ENCODE measurements at regions not wholly inside any gene's neighbourhood (a gene's known extent, or its start where the extent isn't known, plus 50 kb on each side); places are given as distances from the start of the nearest gene placed in this dataset.
A peak's percentile ranks its signal among the peaks of the same experiment; 100 is the strongest.

DNA sequence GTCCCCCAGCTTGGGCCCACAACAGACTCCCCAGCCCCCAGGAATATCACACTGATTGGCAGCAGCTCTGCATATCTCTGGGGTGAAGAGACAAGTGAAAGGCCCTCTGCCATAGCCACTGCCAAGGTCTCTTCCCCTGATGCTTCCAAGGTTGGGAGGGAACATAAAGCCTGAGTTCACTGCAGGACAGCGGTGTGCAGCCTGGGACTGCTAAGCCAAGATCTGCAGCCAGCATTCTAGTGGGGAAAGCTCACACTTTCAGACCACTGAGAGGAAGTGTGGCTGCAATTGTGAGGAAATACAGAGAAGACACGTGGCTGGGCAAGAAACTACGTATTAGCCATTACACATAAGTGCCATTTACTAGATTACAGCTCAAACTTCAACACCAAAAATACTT, 100.7 kb downstream of the MAIP1 start:
- no peak for DNase-seq

- no peak for DNase-seq
Measured at GRCh38 chr2:200063155-200063554, 107.8 kb downstream of the MAIP1 start.

DNA sequence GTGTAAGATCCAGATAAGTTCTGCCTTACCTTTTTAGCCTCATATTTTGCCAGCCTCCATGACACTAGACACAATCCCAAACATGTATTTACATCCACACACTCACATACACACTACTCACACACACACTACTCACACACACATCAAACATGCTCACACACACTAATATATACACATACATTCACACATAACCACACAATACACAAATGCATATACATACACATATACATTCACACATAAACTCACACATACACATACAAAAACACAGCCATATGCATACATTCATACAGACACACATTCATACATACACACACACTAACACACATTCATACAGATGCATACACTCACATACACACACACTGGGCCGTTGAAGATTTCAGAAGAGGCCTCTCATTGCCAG, 109.5 kb downstream of the MAIP1 start:
- no peak for DNase-seq

- no peak for DNase-seq
Measured at GRCh38 chr2:200065477-200065876, 110.1 kb downstream of the MAIP1 start.

DNA sequence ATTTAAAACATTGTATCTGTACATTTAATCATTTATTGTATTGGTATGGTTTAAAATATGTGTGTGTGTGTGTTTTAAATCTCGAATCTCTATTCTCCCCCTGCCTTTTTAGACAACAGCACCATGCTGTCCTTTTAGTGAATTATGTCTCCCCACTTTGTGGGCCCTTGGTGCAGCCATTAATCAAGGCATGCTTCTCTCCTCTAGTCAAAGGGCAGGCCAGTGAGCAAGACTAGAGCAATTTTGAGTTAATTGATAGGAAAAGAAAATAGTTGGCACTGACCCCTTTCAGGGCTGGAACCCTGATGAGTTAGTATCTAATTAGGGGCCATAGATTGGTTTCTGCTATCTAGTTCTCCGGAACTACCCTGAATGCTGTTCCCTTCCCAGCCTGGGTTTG, 111.0 kb downstream of the MAIP1 start:
- DNase-seq, result no peak

DNA sequence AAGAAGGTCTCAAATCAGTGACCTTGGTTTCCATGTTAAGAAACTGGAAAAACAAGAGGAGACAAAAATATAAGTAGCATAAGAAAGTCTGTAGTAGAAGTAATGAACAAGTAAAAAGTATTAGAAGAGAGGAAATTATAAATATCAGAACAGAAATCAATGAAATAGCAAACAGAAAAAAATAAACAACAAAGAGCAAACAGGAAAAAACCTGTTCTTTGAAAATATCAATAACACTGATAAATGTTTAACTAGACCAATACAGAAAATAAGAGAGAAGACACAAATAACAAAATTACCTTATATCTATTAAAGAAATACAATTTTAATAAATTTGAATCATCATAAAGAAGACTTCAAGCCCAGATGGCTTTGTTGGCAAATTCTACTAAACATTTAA, 113.3 kb downstream of the MAIP1 start:
- DNase-seq, result no peak

DNA sequence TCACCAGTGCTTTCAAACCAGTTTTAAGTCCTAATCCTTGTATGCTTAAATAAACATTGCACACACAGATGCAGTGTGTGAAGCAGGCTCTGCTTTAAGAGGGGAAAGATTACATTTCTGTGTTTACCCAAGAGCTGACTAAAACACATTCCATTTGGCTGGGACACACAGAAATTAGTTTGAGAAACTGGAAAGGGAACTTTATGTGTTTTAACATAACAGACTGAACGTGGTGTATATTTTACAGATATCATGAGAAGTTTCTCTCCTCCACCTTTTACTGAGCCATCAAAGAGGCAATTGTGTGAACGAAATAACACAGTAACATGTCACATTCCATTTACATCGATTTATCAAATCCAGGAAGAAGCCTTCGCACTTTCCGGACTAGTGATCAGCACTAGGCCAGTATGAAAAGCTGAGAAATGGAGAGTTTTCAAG, 121.8 kb downstream of the MAIP1 start:
- no peak for DNase-seq

GRCh38 chr2:200077838-200078237, 122.5 kb downstream of the MAIP1 start:
- DNase-seq, result no peak

- DNase-seq, result no peak
Measured at GRCh38 chr2:200079356-200079755, 124.0 kb downstream of the MAIP1 start.

DNA sequence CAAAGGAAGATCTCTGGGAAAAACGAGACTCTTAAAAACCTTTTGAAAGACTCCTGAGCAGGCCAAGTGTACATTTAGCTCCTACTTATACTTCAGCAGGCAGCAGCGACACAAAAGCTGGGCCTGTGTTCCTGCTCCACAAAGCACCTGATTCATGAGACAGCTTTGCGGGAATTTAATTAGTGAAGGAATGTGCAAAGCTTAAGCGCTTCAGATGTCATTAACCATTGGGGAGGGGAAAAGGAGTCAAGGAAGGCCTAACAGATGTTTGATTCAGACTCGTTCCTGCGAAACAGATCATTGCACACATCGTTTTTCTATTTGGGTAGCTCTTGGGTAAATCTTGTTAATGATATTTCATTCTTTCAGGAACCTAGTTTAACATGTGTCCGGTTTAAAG, 125.9 kb downstream of the MAIP1 start:
- peak; percentile 21 for DNase-seq

- no peak for DNase-seq
Measured at GRCh38 chr2:200081811-200082210, 126.4 kb downstream of the MAIP1 start.

DNA sequence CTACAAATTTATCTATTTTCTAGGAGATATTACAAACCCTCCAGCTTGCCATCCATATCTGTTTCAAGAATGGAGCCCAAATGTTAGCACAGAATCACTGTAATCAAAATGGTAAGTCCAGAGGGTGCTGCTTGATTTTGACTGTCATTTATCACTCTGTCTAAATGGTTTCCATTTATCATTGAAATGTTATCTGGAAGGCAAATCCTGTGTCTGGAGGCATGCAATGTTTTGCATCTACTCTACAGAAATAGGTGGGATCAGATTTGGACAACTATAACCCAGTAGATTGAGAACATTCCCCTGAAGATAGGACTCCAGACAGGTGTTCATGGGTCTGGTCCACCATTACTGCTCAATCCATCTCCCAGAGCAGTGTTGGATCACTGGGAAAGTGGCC, 128.7 kb downstream of the MAIP1 start:
- no peak for DNase-seq

DNA sequence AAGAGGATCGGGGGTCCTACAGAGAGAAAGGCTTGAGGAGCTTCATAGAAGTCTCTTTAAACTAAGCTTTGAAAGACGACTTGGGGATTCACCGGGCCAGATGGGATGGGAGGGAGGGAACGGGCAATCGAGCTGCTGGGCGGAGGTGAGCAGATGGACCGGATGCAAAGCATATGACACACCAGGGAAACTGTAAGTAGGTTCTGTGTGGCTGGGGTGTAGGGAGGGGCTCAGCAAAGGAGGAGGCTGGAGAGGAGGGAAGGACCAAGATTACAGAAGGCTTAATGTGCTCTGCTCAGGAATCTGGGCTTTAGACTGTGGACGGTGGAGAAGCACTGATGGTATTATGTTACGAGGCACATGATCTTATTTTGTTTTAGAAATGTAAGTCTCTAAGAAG, 131.5 kb downstream of the MAIP1 start:
- DNase-seq, result peak; percentile 33

- DNase-seq, result no peak
Measured at GRCh38 chr2:200087451-200087850, 132.1 kb downstream of the MAIP1 start.

GRCh38 chr2:200089040-200089755, 133.8 kb downstream of the MAIP1 start:
- no peak for DNase-seq

GRCh38 chr2:200089756-200090109, 134.4 kb downstream of the MAIP1 start:
- DNase-seq, result peak; percentile 9

GRCh38 chr2:200090683-200091082, 135.3 kb downstream of the MAIP1 start:
- DNase-seq, result peak; percentile 12

- peak; percentile 9 for DNase-seq
Measured at GRCh38 chr2:200091126-200091525, 135.7 kb downstream of the MAIP1 start.

GRCh38 chr2:200092235-200092634, 136.9 kb downstream of the MAIP1 start:
- no peak for DNase-seq

GRCh38 chr2:200095436-200095835, 140.1 kb downstream of the MAIP1 start:
- DNase-seq, result no peak

- no peak for DNase-seq
Measured at GRCh38 chr2:200099256-200099655, 143.9 kb downstream of the MAIP1 start.

DNA sequence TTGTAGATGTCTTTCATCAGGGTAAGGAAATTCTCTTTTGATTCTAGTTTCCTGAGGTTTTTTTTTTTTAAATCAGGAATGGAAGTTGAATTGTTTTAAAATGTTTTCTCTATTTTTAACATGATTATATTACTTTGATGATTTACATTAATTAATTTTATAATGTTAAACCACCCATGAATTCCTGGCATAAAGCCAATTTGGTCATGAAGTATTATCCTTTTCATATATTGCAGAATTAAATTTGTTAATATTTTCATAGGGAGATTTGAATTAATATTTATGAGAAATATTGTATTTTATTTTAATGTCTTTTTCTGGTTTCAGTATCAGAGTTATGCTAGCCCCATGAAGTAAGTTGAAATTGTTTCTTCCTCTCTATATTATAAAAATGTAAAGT, 144.6 kb downstream of the MAIP1 start:
- DNase-seq, result no peak

DNA sequence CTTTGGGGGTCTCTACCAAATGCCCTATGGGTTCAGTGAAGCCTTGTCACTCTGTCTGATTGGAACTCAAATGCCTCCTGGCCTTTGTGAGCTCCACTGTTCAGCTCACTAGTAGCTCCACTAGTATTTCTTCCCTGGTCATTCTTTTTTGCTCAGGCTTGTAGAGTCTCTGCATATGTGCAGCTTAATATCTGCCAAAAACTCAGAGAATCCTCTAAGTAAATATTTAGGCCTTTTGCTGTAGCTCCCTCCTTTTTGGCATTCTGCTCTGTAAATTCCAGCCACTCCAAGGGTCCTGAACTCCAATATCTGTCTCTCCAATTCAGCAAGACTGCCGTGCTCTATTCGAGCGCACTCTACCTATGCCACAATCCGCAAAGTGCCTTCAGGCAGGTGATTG, 146.5 kb downstream of the MAIP1 start:
- no peak for DNase-seq

DNA sequence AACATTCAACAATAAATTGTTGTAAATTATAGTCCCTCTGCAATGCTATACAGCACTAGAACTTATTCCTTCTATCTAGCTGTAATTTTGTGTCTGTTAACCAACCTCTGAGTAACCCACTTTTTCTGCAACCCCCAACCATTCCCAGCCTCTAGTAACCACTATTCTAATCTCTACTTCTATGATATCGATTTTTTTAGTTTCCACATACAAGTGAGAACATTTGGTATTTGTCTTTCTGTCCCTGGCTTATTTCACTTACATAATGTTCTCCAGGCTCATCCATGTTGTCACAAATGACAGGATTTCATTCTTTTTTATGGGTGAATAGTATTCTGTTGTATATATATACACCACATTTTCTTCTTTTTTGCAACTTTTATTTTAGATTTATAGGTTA, 147.6 kb downstream of the MAIP1 start:
- DNase-seq, result no peak

DNA sequence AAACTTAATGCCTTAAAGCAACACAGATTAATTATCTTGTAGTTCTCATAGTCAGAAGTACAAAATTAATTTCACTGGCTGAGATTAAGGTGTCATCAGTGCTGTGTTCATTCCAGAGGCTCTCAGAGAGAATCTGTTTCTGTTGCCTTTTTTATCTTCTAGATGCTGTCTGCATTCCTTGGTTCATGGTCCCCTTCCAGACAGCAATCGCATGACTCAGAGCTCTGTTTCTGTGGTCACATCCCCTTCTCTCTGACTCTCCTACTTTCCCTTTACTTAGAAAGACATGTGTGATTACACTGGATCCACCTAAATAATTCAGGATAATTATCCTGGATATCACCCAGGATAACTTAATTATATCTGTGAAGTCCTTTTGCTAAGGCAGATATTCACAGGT, 148.6 kb downstream of the MAIP1 start:
- DNase-seq, result no peak
